ENCODE measurements at regions not wholly inside any gene's neighbourhood (a gene's known extent, or its start where the extent isn't known, plus 50 kb on each side); places are given as distances from the start of the nearest gene placed in this dataset.
A peak's percentile ranks its signal among the peaks of the same experiment; 100 is the strongest.

GRCh38 chr5:54721116-54721515 is 203.6 kb downstream of the SNX18 start:
- Histone ChIP-seq H3K27me3 (no peaks in the 10 kb centered on the region), H3K4me1 (no peaks in the 10 kb centered on the region), H3K27ac (no peak overlapping the region), H3K4me3 (no peak overlapping the region), H3K36me3 (no peaks in the 10 kb centered on the region), H3K9me3 (no peaks in the 10 kb centered on the region)
- no peak for TF ChIP-seq POLR2A (IDR thresholded peaks at IDR 0.05)
- TF ChIP-seq CTCF (IDR thresholded peaks at IDR 0.05 in 4 of 5, conservative IDR thresholded peaks at IDR 0.05 in 1 of 5) = no peak
- ATAC-seq (no peak), DNase-seq (no peak)
- in situ Hi-C loops (cut with MboI; ENCODE audit: low sequenced_read_pairs in 4 of 4) = no loop called here
- intact Hi-C loops (cut with DNase I; ENCODE audit: low total_unique reads) = no loop called here

GRCh38 chr5:54720341-54720740 is 202.8 kb downstream of the SNX18 start:
- H3K27ac ChIP-seq = no peak overlapping the region
- H3K4me1 ChIP-seq = no peaks in the 10 kb centered on the region
- TF ChIP-seq POLR2A (IDR thresholded peaks at IDR 0.05) (no peak), CTCF (IDR thresholded peaks at IDR 0.05 in 4 of 5, conservative IDR thresholded peaks at IDR 0.05 in 1 of 5) (no peak)
- no peak for DNase-seq
- no peaks in the 10 kb centered on the region for H3K27me3 ChIP-seq
- no peak for ATAC-seq
- no peak overlapping the region for H3K4me3 ChIP-seq
- no peaks in the 10 kb centered on the region for H3K9me3 ChIP-seq
- H3K36me3 ChIP-seq = no peaks in the 10 kb centered on the region
- in situ Hi-C loops (cut with MboI; ENCODE audit: low sequenced_read_pairs in 4 of 4) = no loop called here
- intact Hi-C loops (cut with DNase I; ENCODE audit: low total_unique reads) = no loop called here

DNA sequence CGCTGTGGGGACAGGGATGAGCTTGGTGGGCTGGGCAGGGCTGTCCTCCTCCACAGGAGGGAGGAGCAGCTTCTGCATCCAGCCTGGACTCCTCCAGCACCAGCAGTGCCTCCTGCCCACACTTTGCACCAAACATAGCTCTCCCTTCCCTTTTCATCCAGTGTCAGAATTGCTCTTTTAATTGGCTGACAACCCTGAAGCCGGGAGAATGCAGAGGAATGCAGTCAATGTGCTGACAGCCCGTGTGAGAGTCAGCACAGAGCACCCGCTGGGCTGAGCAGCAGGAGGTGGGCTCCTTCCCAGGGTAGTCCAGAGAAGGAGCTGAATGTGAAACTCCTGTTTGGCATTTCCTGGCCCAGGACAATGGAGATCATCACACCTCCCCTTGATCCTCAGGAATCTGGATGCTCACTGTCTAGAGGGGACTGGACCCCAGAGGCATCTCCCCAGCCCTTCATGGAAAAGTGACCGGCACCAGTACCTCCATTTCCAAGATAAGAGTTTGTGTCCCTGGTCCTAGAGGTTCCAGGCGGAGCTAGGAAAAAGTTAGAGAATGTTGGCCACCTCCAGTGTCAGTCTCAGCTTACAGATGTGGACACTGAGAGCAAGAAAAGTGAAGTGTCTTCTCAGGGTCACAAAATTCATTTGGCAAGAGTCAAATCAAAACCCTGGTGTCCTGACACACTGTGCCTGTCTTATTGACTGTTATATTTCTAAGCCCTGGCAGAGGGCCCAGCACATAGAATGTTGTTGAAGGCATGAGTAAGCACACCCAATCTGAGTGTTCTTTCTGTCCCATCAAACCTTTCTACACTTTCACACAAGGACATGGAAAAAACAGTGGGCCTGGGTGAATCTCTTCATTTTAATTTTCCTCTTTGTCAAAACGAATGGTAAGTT is 202.1 kb downstream of the SNX18 start:
- H3K36me3 ChIP-seq = no peaks in the 10 kb centered on the region
- DNase-seq (no peak), ATAC-seq (peak in 1 of 2 donors; percentile 36)
- H3K27ac ChIP-seq = no peak overlapping the region
- H3K4me3 ChIP-seq = no peak overlapping the region
- no peaks in the 10 kb centered on the region for H3K27me3 ChIP-seq
- H3K4me1 ChIP-seq = no peaks in the 10 kb centered on the region
- TF ChIP-seq CTCF (IDR thresholded peaks at IDR 0.05 in 4 of 5, conservative IDR thresholded peaks at IDR 0.05 in 1 of 5) = no peak
- no peak for TF ChIP-seq POLR2A (IDR thresholded peaks at IDR 0.05)
- no peaks in the 10 kb centered on the region for H3K9me3 ChIP-seq
- in situ Hi-C loops (cut with MboI; ENCODE audit: low sequenced_read_pairs in 4 of 4) (no loop called here), intact Hi-C loops (cut with DNase I; ENCODE audit: low total_unique reads) (no loop called here)

DNA sequence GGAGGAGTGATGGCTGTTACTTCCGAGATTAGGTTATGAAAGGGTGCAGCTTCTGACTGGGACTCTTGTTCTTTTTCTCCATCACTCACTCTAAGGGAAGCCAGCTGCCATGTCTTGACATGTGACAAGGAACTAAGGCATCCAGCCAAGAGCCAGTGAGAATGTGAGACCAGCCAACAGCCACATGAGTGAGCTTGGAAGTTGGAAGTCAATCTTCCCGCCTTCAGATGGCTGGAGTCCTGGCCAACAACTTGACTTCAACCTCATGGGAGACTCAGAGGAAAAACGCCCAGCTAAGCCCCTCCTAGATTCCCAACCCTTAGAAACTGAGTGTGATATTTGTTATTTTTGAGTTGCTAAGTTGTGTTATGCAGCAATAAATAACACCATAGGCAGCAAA is 201.1 kb downstream of the SNX18 start:
- Histone ChIP-seq H3K4me1 (no peaks in the 10 kb centered on the region), H3K4me3 (no peak overlapping the region), H3K27ac (no peak overlapping the region), H3K36me3 (no peaks in the 10 kb centered on the region), H3K9me3 (no peaks in the 10 kb centered on the region), H3K27me3 (no peaks in the 10 kb centered on the region)
- TF ChIP-seq CTCF (IDR thresholded peaks at IDR 0.05 in 4 of 5, conservative IDR thresholded peaks at IDR 0.05 in 1 of 5) = no peak
- TF ChIP-seq POLR2A (IDR thresholded peaks at IDR 0.05) = no peak
- ATAC-seq (peak in 1 of 2 donors; percentile 53), DNase-seq (peak in 1 of 2 donors; percentile 55)
- in situ Hi-C loops (cut with MboI; ENCODE audit: low sequenced_read_pairs in 4 of 4) (no loop called here), intact Hi-C loops (cut with DNase I; ENCODE audit: low total_unique reads) (no loop called here)
